Breast epithelium (tissue), 3 donors: ENCODE measurements at regions not wholly inside any gene's neighbourhood (a gene's known extent, or its start where the extent isn't known, plus 50 kb on each side); places are given as distances from the start of the nearest gene placed in this dataset.

Experiments
- CTCF ChIP-seq, 3 donors: fragments of 450-650 bp; IDR thresholded peaks; one replicate each; pipeline ENCODE4 v1.5.1; 2016 to 2017; ENCODE audit warnings: antibody characterized with exemption in 3 of 3, mild to moderate bottlenecking in 3 of 3, moderate library complexity in 3 of 3
- POLR2A ChIP-seq: fragments of 450-650 bp; IDR thresholded peaks from one replicate; pipeline ENCODE4 v1.6.1; 2016; ENCODE audit warnings: antibody characterized with exemption, mild to moderate bottlenecking, moderate library complexity

- TF ChIP-seq POLR2A (no peak), CTCF (IDR thresholded peaks at IDR 0.05) (no peak)
These were observed 445.7 kb downstream of the AMY1C start for GRCh38 chr1:104195395-104195794.
